HG02798 (cell line): ENCODE measurements at regions not wholly inside any gene's neighbourhood (a gene's known extent, or its start where the extent isn't known, plus 50 kb on each side); places are given as distances from the start of the nearest gene placed in this dataset.
"Not testable (repeated sequence)": the region's sequence is repeated elsewhere in the genome, so short reads cannot be mapped to it uniquely, and the experiment has no call there.

Experiments used
- ATAC-seq: cut with Tn5 transposase; IDR thresholded peaks from one replicate; pipeline ENCODE4 v1.9.1; 2021; ENCODE audit warnings: mild to moderate bottlenecking; ENCODE audit not compliant: unreplicated experiment, poor library complexity

DNA sequence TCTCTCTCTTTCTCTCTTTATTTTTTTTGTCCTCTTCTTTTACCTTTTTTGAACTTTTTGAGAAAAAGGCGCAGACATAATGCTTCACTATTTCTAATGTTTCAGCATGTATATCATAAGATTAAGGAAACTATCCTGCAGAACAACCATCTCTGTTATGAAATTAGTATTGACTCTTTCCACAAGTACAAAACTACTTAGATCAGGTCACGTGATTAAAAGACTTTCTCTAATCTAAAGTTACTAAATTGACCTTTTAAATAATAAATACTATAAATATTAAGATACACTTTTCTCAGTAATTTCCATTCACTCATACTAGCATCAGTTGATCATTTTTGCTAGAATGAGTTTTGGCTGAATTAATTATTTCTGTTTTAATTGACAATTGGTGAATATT lies 844.5 kb upstream of the LRFN5 start:
- no peak for ATAC-seq

DNA sequence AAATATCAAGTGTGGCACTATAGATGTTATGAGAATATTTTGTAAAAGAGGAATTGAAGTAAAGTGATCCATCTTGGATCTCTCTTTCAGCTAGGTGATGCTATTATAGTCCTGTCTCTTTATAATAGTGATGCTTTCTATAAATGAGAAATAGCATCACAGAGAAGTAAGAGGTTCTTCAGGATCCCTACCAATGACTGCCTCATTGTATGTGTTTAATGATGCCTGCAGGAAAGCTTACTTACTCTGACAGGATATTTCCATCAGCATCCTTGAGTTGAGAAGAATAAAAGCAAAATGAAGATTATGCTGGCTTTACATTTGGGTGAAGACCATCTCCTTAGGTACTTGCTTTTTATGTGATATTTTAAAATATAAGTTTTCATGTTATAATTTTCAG lies 846.0 kb upstream of the LRFN5 start:
- no peak for ATAC-seq

DNA sequence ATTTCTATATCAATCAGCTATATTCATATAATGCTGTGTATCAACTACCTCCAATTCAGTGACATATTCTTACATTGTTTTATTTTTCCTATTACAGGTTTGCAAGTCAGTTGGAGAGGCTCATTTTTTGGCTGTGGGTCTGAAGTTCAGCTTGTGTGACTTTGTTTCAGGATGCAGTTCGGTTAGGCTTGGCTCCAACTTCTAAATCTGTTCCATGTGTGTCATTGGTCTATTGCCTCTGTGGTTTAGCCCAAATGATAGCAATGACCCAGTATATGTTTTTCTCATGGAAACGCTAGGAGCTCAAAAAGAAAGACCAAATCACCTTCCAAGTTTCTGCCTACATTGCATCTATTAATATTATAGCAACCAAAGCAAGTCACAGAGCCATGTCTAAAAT lies 848.6 kb upstream of the LRFN5 start:
- ATAC-seq: no peak

DNA sequence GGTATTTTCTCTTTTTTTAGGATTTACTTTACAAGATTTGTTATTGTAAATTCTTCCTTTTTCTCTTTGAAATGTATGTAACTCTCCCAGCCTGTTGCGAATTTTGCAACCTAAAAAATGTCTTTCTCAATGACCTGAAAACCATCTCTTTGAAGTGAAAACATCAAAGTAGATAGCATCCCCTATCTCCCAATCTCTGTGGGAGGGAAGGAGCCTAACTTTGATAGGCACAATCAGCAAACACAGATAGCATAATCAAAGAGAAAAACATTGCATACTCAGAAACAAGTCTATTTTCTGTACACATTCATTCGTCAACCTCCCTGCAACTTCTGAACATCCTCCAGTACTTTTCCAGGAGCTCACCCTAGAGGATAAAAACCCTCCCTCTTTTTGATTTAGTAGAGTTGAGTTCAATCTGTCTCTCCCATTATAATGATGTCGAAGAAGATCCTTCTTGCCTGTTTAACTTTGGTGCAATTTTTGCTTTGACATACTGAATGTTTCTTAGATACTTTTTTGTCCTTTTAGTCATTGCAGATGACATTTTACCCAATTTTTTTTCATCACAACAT lies 849.2 kb upstream of the LRFN5 start:
- ATAC-seq: no peak

DNA sequence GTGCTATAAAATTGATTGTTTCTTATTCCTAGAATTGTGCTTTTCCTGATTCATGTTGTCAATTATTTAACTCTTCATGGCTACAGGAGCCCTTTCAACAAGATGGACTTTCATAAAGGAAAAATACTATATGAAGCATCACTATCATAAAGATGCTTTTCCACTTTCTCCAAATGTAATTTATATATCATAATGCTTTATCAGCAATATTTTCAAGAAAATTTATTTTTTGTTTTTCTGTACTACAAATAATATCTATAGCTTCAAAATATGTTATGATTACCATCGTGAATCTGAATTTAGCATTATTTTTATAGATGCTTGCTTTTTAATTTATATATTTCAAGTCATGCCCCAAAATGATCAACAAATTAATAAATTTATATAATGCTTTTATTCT lies 873.5 kb upstream of the LRFN5 start:
- no peak for ATAC-seq

DNA sequence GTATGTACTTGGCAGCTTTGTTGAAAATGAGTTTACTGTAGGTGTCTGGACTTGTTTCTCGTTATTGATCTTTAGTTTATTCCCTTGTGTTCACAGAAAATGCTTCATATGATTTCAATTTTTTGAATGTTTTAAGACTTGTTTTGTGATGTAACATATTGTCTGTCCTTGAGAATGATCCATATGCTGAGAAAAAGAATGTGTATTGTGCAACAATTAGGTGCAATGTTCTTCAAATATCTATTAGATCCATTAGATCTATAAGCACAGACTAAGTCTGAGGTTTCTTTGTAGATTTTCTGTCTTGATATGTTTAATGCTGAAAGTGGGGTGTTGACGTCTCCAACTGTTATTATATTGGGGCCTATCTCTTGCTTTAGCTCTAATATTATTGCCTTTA lies 879.6 kb upstream of the LRFN5 start:
- no peak for ATAC-seq

DNA sequence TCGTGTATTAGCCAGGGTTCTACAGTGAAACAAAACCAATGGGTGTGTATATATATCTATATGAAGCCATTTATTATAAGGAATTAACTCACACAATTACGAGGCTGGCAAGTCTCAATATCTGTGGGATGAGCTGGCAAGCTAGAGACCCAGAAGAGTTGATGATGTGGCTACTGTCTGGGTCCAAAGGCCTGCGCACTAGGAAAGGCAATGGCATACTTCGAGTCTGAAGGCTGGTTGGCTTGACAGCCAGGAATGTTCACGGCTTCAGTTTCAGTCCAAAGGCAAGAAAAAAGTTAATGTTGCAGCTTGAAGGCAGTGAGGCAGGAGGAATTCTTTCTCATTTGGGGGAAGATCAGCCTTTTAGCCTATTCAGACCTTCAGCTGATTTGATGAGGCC lies 893.3 kb upstream of the LRFN5 start:
- no peak for ATAC-seq

DNA sequence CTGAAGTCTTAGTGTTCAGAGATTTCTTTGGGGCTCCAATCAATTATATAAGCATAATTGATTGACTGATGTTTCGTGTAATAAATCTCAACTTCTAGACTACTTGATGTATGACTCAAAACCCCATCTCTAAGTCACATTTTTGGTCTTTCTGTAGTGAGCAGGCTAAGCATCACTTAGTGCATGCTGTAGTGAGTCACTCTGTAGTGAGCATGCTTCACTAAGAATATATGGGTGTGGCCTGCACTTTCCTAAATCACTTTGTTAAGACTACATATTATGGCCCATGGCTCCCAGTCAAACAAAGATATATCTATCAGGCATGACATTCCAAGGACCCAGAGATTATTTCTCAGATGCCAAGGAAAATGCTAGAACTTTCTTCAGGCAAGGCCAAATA lies 909.4 kb upstream of the LRFN5 start:
- ATAC-seq: no peak

DNA sequence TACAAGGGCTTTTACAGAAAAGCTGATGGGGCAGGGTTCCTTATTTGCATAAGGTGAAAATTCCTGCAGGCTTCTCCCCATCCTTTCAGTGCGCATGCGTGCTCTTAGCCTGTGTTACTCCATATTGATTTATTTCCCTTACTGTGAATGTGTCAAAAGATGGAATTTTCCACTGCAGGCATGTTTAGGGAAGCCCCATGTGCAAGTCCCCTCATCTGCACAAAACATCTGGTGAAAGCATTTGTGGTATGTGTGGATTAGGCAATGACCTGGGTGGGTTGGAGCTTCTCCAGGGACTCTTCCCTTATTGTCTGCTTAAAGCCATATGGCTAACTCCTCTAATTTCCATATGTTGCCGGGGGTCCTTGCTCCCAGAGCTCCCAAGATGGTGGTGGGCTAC lies 912.7 kb upstream of the LRFN5 start:
- no peak for ATAC-seq

DNA sequence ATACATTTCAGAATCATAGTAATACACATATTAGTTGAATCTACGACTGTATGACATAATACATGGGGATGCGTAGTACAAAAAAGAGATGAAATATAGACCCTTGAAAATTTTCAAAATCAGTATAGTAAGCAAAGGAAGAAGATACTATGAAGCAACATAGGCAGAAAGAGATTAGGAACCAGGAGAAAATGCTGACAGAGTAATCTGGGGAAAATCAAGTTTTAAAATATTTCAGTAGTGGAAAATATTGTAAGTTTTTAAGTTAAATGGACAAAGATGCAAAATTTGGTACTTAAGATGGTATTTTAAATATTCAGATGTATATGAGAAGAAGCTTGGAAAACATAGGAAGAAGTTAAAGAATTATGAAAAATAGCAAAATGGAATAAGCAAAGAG lies 915.6 kb upstream of the LRFN5 start:
- no peak for ATAC-seq

DNA sequence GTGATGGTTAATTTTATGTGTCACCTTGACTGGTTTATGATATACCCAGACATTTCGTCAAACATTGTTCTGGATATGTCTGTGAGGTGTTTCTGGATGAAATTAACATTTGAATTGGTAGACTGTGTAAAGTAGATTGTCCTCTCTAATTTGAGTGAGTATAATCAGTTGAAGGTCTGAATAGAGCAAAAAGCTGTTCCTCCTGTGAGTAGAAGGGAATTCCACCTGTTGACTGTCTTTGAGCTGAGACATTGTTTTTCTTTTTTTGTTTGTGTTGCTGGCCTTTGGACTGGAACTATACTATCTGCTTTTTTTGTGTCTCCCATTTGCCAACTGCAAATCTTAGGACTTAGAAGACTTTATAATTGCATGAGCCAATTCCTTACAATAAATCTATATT lies 920.9 kb upstream of the LRFN5 start:
- no peak for ATAC-seq

DNA sequence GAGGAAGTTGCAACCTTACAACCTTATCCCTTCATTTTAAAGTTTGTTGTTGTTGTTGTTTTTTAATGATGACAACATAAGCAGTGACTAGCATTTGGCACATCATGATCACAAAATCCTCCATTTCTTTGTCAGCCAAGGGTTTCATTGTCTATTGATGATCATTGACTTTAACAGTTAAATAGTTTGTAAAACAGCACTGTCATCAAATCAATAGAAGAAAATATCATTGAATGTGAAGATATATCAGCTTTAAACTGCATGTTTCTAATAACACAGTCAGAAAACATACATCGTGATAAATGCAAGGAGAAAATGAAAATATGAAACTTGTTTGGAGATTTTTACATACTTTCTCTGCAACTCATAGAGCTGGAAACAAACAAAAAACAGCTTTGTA lies 922.3 kb upstream of the LRFN5 start:
- ATAC-seq: no peak

DNA sequence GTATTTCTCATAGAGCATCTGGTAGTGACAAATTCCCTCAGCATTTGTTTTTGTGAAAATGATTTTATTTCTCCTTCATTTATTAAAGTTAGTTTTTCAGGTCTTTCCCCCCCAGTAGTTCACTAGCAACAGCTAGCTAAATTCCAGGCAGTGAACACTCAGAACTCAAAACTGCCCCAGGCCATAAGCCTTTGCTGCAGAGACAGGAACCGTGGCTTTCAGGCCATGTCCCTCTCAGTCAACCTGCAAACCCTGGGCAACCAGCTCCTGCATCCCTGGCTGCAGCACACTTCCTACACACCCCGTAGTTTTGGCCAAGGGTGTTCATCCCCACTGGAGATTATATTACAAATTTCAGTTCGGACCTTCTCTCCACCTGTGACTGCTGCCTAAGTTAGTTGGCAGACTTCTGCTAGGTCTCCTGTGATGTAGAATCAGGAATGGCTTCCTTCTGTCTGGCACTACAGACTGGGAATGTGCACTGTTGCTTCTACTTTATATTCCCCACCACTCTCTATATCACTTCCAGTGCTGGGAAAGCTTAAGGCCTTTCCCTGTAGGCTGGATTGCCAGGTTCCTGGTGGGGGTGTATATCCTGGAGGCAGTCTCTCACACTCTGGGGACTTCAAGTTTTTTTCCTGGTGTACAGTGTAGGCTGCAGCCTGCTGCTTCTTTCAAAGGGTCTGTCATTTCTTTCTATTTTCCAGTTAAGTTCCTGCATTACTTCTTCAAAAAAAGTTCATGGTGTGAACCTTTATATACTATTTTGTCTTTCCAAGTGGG lies 924.4 kb upstream of the LRFN5 start:
- no peak for ATAC-seq

DNA sequence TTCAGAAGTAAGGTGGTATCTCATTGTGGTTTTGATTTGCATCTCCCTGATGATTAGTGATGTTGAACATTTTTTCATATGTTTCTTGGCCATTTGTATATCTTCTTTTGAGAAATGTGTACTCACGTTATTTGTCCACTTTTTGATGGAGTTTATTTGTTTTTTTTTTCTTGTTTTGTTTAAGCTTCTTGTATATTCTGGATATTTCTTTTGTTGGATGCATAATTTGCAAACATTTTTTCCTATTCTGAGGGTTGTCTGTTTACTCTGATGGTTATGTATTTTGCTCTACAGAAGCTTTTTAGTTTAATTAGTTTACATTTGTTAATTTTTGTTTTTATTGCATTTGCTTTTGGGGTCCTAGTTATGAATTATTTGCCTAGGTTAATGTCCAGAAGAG lies 927.4 kb upstream of the LRFN5 start:
- no peak for ATAC-seq

DNA sequence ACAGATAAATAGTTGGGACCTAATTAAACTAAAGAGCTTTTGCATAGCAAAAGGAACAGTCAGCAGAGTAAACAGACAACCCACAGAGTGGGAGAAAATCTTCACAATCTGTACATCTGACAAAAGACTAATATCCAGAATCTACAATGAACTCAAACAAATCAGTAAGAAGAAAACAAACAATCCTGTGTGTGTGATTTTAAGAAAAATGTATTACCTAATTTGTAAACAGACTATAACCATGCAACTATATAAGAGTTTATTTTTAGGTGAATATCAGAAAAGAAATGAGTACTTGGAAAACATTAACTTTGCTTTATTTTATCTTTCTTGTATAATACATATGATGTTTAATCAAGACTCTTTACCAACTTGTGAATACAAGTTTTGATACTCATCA lies 929.5 kb upstream of the LRFN5 start:
- not testable (repeated sequence) for ATAC-seq

DNA sequence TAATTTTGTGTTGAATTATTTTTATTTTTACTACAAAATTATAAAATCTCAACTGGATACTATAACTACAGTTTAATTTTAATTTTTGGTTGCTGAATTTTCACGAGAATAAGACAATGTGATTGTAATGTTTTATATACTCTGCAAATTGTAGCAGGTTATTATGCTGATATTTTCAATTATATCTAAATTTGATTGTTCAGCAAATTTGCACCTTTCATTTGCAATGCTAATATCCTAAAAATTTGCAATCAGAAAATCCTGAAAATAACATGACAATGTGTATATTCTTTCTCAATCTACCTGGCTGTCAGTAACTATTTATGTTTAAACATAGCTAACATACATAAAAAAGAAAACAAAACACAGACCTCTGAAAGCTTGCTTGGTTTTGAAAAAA lies 932.2 kb upstream of the LRFN5 start:
- ATAC-seq: no peak

DNA sequence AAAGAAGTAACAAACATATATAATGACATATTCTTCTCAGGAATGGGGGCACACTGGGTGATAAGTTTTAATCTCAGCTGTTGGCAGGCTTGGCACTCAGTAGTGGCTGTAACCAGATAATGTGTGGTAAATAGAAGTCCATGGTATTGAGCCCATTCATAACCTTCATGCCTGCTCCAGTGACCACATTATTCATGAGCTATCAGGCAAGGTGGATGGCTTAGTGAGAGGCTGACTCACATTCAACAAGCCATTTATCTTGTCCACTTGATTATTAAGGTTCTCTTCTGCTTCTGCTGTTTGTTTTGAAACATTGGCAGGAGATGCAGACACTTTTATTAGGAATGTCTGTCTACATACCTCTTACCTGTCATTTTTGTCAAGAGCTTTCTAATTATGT lies 950.4 kb upstream of the LRFN5 start:
- no peak for ATAC-seq

DNA sequence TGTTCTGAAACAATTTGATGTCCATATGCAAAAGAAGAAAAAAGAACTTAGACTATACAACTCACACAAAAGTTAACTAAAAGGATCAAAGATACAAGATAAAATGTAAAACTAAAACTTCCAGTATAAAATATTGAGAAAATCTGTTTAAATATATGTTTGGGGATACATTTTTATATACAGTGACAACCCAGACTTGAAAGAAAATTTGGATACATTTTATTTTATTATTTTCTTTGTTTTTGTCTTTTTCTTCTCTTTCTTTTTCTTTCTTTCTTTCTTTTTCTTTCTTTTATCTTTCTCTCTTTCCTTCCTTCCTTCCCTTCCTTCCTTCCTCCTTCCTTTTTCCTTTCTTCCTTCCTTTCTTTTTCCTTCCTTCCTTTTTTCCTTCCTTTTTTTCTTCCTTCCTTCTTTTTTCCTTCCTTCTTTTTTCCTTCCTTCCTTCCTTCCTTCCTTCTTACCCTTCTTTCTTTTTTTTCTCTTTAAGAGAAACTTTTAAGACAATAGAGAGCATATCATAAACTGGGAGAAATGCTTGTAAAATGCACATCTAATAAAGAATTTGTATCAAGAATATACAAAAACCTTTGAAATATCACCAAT lies 954.5 kb upstream of the LRFN5 start:
- no peak for ATAC-seq

DNA sequence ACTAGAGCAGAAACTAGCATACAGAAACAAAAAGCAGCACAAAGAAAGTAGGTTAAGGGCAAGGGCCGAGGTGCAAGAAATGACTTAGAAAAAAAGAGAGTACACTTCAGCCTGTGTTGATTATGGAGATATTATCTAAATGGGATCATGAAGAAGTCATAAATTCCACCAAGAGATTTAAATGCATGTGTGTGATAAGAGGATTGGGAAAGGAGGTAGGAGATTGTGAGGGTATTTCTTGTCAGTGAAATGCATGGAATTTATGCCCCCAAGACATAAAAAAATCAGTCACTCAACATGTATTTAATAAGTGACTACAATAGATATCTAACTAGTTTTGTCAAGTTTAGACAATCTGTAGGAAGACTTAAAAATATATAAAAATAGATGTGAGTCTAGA lies 976.2 kb upstream of the LRFN5 start:
- no peak for ATAC-seq

DNA sequence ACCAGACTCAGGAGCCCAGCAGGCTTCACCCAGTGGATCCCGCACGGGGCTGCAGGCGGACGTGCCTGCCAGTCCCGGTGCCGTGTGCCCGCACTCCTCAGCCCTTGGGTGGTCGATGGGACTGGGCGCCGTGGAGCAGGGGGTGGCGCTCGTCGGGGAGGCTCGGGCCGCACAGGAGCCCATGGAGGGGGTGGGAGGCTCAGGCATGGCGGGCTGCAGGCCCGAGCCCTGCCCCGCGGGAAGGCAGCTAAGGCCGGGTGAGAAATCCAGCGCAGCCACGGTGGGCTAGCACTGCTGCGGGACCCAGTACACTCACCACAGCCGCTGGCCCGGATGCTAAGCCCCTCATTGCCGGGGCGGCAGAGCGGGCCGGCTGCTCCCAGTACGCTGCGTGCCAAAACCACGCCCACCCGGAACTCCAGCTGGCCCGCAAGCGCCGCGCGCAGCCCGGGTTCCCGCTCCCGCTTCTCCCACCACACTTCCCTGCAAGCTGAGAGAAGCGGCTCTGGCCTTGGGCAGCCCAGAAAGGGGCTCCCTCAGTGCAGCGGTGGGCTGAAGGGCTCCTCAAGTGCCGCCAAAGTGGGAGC lies 977.0 kb upstream of the LRFN5 start:
- not testable (repeated sequence) for ATAC-seq

DNA sequence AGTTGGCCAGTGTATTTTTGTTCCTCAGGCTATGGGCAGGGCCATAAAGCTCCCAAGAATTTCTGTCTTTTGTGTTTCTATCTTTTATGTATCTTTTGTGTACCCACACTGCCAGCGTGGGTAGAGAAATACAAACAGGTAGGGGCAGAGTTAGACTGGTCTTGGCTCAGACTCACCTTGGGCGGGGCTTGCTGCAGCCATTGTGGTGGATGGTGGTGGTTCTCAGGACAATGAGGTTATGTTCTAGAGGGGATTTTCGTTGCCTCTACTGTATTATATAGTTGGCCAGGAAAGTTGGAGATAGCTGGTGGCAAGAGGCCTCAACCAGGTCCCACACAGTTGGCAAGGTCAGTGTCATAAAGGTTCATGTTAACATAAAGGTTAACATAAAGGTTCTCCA lies 977.5 kb upstream of the LRFN5 start:
- ATAC-seq: no peak

DNA sequence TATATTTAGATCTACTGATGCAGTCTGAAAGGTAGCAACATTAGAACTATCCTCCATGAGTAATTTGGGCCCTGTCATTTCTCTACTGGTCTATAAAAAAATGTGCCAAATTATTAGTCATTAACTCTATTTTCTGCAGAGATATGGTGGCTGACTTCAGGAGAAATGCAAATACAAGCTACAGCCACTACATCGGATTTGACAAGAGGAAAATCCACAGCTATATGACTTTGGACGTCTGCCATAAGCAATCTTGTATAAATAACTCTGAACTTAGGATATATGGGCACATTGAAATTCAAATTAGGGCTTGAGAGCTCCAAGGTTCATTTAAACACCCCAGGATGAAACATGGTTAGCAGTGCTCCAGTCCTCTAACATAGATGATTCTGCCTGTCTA lies 983.0 kb upstream of the LRFN5 start:
- no peak for ATAC-seq
